ENCODE measurements at regions not wholly inside any gene's neighbourhood (a gene's known extent, or its start where the extent isn't known, plus 50 kb on each side); places are given as distances from the start of the nearest gene placed in this dataset.

DNA sequence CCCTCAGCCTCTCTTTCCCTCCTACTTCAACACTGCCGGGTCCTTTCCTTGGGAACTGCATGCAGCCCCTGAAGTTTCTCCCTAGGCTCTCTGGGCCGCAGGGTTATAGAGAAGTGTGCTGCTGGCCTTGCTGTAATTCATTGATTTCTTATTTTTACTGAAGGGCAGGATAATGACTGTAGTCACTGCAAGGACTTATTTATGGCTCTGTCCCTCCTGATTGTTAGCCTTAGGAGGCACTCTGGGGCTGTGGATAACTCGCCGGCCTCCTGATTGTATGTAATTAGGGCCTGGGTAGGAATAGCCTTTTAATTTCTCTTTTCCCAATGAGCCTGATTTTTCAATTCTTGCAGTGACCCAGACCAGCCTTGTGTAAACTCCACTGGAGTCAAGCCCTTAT, 138.3 kb upstream of the CDH13 start:
- DNase-seq, result no peak

DNA sequence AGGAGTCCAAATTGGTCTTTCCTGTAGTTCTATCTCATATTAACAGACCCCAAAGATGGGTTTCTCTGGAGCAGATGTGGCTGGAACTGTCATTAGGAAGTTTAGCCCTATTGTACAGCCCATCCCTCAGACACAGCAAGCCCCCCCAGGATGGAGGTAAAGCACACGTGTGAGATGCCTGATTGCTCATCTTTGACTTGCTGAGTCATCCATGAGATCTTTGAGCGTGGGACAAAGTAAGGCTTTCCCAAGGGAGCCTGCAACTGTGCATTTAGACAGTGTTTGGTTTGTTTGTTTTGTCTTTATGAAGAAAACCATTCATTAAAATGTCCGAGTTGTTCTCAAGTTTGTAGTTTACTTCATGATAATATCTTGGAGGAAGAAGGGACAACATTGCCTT, 145.3 kb upstream of the CDH13 start:
- no peak for DNase-seq

GRCh38 chr16:82476786-82477185, 150.0 kb upstream of the CDH13 start:
- no peak for DNase-seq

GRCh38 chr16:82470620-82471152, 156.1 kb upstream of the CDH13 start:
- no peak for DNase-seq

- DNase-seq, result no peak
These were observed 156.8 kb upstream of the CDH13 start for GRCh38 chr16:82470016-82470415.

- no peak for DNase-seq
These were observed 162.6 kb upstream of the CDH13 start for GRCh38 chr16:82464187-82464586.

DNA sequence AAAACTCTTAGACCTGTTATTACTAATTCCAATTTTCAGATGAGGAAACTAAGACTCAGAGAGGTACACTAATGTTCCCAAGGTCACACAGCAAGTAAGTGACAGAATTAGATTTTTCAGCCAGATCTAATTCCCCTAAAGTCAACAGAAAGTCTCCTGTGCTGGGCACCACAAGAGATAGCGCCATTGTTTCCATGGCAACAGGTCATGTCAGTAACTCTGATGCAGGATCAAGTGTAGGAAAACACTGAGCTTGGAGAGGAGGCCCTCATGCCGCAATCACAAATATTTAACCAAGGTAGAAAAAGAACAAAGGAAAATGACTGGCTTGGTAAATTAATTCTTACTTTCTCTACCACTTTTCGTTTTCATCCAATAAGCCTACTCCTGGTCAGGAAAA, 166.0 kb upstream of the CDH13 start:
- no peak for DNase-seq

- DNase-seq, result no peak
These were observed 167.1 kb upstream of the CDH13 start for GRCh38 chr16:82459580-82460256.

GRCh38 chr16:82456683-82457082, 170.1 kb upstream of the CDH13 start:
- peak; percentile 32 for DNase-seq

GRCh38 chr16:82454566-82454965, 172.2 kb upstream of the CDH13 start:
- no peak for DNase-seq

DNA sequence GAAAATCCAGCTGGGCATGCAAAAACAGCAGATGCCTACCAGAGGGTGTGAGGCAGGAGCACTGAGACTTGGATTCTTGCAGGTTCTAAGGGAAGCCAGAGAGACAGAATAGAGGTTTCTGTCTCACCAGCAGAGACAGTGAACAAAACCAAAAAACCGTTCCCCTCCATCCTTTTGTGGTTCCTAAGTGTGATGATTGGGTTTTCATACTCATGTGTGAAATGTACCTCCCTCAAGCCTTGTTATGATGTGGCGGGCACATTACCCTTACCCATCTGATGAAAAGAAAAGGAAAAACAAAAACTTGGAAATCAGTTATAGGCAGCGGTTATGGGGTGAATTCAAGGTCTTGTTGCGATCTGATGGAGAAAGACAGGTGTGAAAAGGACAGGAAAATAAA, 172.6 kb upstream of the CDH13 start:
- peak; percentile 8 for DNase-seq

DNA sequence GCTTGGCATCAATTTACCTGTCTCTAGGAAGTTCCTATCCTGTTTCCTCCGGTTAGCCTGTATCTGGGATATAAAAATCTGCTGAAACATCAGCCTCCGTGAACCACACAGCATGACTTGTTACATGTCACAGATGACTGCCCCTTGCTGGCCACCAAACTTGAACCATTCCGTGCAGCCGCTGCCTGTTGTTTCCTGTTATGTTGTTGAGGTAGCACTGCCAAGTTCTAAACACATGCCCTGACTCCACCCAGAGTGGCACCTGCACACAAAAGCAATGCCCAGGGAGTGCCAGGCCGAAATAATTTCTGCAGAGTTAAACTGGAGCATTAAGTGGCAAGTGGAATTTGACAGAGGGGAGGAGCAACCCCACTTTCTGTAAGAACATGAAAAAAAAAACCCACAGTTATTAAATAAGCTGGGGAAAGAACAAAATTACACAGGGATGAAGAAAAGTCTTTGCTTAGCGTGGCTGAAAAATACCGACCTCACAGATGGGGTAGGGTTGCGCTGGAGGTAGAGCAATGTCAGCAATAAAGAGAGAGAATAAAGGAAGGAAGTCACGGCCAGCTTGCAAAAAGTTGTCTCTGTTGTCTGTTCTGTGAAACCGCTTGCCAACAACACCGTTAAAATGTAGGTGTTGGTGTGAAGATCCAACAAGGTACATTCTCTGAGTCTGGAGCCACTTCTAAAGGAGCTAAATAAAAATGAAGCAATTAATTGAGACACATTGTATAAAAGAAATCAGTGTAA, 174.6 kb upstream of the CDH13 start:
- DNase-seq, result peak; percentile 15

- no peak for DNase-seq
These were observed 175.3 kb upstream of the CDH13 start for GRCh38 chr16:82451449-82451848.

- no peak for DNase-seq
These were observed 186.4 kb upstream of the CDH13 start for GRCh38 chr16:82440336-82440735.

DNA sequence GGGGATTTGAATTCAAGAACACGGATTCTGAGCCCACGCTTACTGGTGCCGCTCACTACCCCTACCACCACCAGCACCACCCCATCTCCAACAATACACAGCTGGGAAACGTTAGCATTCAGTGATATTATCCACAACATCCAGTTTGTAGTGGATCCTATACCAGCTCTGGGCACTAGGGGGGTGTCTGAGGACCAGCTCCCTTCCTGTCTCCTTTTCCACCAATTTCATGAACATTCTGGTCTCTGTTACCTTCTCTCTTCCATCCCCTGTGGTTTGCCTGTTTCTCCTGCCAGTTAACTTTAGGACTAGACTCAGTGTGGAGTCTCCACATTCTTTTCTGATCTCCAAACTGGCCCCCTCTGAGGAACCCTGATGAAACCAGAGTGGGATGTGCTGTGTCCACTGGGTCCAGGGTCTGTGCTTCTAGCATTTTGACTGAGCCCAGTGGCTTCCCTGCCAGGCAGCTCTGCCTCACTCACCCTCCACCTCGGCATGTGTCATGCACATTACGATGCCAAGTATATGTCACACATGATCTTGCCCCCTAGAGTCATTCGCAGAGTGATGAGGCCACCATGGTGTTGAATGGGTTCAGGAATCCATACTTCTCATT, 187.0 kb upstream of the CDH13 start:
- DNase-seq, result no peak

GRCh38 chr16:82433042-82433441, 193.7 kb upstream of the CDH13 start:
- DNase-seq, result no peak

DNA sequence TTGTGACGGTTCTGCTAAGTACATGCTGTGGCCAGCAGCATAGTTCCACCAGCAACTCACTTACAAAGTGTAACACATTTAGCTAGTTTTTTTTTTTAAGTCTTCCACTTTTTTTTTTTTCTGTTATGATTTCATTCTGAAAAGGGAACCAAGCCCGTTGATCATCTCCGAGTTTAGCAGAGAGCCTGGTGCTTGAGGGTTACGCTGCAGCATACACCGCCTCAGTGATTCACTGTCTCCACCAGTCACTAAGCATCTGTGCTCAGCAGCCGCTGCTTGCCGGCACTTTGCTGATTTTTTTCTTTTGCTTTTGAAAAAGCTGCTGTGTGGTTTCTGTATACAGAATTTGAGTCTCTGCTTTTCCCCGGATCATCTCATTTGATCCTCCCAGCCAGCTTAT, 194.5 kb upstream of the CDH13 start:
- peak; percentile 12 for DNase-seq

DNA sequence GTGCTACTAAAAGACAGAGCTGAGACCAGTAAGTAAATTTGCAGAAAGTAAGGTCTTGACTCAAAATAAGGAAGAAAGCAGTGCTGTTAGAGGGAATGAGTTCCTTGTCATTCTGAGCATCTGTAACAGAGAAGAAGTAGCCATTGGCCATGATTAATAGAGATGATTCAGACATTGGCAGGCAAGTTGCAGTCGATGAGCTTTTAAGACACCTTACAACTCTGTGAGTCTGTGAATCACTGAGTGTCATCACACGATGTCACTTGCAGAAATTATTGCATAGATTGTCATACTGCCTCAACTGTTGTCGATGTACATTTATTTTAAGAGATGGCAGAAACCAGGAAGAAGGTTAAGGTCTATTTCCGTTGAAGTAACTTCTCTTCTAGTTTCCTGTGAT, 201.1 kb upstream of the CDH13 start:
- no peak for DNase-seq

DNA sequence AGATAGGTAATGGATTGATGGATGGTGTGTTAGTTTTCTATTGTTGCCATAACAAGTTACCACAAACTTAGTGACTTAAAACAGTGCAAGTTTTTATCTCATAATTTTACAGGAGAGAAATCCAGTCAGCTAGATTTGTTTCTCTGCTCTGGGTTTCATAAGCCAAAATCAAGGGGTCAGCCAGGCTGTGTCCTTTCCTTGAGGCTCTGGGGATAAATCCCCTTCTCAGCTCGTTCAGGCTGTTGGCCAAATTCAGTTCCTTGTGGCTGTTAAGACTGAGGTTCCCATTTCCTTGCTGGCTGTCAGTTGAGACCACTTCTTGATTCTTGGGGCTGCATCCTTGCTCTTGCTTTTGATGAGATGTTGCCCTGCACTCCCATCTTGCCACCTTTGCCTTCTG, 204.9 kb upstream of the CDH13 start:
- DNase-seq, result no peak

GRCh38 chr16:82419332-82419731, 207.4 kb upstream of the CDH13 start:
- no peak for DNase-seq

DNA sequence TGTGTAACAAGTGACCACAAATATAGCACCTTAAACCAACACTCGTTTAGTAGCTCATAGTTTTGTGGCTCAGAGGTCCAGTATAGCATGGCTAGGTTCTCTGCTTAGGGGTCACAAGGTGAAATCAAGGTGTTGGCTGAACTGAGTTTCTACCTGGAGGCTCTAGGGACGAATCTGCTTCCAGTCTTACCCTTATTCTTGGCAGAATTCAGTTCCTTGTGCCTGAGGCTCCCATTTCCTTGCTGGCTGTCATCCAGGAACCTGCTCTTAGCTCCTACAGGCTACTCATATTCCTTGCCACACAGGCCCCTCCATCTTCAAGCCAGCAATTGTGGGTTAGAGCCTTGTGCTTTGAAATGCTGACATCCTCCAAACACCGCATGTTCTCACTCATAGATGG, 212.3 kb upstream of the CDH13 start:
- no peak for DNase-seq

DNA sequence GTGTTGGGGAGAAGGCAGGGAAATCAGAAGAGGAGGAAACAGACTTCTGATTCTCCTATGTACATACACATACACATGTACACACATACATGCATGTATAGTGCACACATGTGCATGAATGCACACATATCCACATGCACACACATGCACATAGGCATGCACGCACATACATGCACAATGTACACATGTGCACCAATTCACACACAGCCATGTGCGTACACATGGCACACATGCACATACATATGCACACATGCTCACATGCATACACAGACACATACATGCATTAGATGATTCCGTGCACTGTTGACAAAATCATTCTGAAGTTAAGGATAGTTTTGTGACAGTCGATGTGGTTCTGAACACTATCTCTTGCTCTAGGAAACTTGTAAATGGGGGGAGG, 214.0 kb upstream of the CDH13 start:
- no peak for DNase-seq

DNA sequence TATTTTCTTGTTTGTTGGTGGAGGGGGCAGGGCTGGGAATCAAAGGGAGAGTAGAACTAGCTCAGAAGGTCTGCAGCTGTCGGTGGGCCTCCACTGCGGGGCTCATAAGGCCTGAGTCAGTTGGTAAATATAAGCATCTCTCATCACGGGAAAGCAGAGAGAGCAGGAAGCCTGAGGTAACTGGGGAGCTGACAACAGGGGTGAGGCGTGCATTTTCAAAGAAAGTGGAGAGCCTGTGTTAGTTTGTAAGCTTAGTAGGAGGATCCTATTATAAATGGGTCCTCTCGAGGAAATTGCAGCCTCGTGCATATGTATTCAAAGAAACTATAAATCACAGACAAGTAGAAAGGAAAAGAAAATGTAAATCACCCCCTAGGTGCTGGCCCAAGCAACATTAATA, 221.0 kb upstream of the CDH13 start:
- no peak for DNase-seq
